ENCODE measurements at regions not wholly inside any gene's neighbourhood (a gene's known extent, or its start where the extent isn't known, plus 50 kb on each side); places are given as distances from the start of the nearest gene placed in this dataset.
"Not testable (repeated sequence)": the region's sequence is repeated elsewhere in the genome, so short reads cannot be mapped to it uniquely, and the experiment has no call there.

GRCh38 chr1:232579958-232580941 is 49.7 kb downstream of the SIPA1L2 start:
- no peak for DNase-seq

- DNase-seq, result no peak
Measured at GRCh38 chr1:232579466-232579865, 50.5 kb downstream of the SIPA1L2 start.

GRCh38 chr1:232578651-232579195 is 51.2 kb downstream of the SIPA1L2 start:
- peak; percentile 36 for DNase-seq

- no peak for DNase-seq
Measured at GRCh38 chr1:232577772-232578171, 52.2 kb downstream of the SIPA1L2 start.

- DNase-seq, result no peak
Measured at GRCh38 chr1:232576537-232576936, 53.4 kb downstream of the SIPA1L2 start.

- no peak for DNase-seq
Measured at GRCh38 chr1:232575763-232576040, 54.2 kb downstream of the SIPA1L2 start.

- DNase-seq, result no peak
Measured at GRCh38 chr1:232574889-232575762, 54.8 kb downstream of the SIPA1L2 start.

DNA sequence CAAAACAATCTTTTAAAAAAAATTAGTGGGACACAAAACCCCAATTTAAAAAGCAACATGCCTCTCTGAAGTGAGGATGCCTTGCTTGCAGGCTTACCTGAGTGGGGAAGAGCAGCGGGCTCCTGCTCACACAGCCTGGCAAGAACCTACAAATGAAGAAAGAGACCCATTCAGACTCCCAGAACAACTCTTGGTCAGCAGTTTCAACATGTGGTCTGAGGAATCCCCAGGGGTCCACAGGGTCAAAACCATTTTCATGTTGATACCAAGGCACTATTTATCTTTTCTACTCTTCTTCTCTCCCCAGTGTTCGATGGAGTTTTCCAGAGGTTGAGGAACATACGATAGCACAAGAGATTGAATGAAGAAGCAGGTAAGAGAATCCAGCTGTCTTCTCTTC is 55.9 kb downstream of the SIPA1L2 start:
- DNase-seq, result no peak

GRCh38 chr1:232571523-232571922 is 58.4 kb downstream of the SIPA1L2 start:
- no peak for DNase-seq

DNA sequence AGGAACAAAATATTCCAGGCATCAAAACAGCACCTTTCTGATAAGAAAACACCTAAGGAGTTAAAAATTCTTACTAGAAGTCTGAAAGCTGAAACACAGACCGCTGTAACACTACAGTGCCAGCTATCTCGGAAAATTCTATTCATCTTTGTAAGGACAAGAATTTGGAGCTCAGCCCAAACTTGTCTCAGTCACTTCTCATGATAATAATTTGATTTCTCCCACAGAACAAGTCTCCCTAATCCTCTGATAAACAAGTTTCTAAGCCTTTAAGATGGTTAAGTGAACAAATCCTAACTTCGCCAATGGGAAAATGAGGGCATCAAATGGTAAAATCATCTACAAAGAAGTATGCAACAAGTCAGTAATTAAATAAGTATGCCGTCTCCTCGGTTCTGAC is 59.9 kb downstream of the SIPA1L2 start:
- no peak for DNase-seq

DNA sequence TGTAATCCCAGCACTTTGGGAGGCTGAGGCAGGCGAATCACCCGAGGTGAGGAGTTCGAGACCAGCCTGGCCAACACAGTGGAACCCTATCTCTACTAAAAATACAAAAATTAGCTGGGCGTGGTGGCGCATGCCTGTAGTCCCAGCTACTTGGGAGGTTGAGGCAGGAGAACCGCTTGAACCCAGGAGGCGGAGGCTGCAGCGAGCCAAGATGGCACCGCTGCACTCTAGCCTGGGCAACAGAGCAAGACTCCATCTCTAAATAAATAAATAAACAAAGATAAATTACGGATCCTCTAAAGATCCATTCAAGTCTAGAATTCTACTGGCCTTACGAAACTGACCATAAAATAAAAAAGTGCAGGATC is 60.4 kb downstream of the SIPA1L2 start:
- DNase-seq, result not testable (repeated sequence)

DNA sequence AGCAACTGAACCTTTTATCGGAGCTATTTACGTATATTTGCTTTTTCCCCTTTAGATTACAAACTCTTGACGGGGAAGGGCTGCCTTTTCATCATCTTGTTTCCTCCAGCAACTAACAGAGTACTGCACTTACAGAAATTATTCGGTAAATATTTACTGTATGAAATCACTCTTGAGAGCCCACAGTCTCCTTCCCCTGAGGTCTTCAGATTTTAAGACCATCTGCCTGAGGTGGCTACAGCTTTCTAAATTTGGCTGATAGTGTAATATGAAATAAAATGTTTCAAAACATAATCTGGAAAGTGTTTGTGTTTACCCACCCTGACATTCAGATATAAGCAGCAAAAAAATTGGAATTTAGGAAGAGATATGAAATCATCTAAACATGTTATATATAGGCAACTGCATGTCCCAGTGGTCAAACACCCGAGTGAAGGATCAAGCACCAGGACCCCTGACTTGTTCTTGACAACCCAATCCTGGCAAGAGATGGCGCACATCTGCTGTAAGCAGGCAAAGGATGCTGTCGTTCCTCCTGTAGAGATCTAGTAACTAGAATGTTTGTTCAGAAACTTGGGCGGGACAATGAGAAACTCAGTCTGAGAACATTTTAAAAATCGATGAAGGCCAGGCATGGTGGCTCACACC is 60.9 kb downstream of the SIPA1L2 start:
- peak; percentile 69 for DNase-seq

- DNase-seq, result peak; percentile 84
Measured at GRCh38 chr1:232568331-232568852, 61.5 kb downstream of the SIPA1L2 start.

DNA sequence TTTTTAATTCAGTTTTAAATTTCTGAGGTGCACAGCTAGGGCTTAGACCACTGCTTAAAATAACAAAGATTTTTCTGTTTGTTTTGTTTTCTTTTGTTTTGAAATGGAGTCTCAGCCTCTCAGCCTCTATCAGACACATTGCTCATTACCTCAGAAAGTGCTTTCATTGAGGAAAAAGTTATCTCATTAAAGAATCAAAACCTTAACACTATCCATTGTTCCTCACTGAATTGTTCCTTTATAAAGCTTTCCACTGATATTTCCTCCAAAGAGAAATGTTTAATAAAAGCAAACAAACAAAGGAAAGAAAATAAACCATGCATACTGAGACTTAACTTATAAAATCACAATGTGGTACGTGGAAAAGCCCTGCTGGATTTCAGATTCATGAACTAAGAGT is 63.8 kb downstream of the SIPA1L2 start:
- no peak for DNase-seq

GRCh38 chr1:232562855-232563510 is 67.0 kb downstream of the SIPA1L2 start:
- no peak for DNase-seq

DNA sequence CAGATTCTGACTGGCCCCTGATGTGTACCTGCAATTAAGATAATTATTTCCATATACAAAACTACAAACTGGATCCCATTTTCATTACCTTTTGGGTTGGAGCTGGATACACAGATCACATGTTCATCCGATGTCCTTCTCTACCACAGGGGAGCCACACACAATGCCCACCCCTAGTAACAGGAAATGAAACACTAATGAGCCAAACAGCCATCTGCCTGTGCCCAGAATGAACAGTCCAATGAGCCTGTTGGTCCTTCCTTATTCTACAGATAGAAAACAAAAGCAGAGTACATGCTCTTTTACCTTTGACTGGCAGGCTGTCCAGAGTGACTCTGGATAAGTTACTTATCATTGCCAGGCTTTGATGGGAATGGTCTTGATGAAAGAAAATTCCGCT is 68.6 kb downstream of the SIPA1L2 start:
- no peak for DNase-seq

- no peak for DNase-seq
Measured at GRCh38 chr1:232560940-232561339, 69.0 kb downstream of the SIPA1L2 start.

- no peak for DNase-seq
Measured at GRCh38 chr1:232558954-232559353, 71.0 kb downstream of the SIPA1L2 start.

DNA sequence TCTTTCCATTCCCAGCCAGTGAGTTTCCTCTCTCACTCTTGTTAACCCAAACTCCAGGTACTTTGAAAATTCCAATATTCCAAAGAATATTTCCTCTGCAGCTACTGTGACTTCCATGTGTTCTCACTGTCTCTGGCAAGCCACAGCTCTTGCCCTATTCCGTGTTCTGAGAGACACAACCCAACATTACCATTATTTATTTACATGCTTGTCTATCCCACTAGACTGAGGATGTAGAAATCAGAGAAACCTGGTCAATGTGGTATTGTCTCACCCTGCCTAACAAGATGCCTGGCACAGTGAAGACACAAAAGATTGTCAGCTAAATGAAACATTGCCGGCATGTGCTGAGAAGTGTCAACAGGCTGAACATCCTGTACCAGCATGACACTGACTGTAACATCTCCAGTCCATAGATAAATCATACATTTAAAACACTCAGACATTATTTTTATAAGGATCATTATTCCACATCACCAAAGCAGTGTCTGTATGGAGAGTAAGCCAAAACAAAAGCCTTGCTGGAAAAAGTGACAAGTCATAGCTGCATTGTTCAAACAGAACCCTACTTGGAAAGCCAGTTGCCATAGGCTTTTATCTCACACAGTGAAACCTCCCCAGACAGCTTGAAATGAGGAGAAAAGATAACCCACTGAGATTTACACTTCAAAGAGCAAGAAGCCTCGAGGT is 72.3 kb downstream of the SIPA1L2 start:
- peak; percentile 10 for DNase-seq

GRCh38 chr1:232557096-232557495 is 72.8 kb downstream of the SIPA1L2 start:
- DNase-seq, result no peak

DNA sequence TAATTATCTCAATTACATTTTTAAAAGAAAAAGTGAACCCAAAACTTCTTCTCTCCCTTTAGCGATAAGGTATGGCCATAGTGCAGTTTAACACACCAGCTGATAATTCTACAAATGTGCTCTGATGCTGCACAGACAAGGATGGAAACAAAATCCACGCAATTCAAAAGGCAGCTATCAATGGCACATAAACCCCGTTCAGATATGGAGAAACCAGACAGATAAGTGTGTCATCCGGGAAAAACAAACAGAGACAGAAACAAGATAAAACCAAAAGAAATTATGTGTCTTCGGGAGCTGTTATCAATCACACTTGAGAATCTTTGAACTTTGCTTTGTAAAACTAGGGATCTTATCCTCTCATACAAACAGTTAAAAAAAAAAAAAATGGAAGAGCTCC is 73.6 kb downstream of the SIPA1L2 start:
- DNase-seq, result no peak
